Trophoblast cell (in vitro differentiated cells and primary cell): ENCODE measurements at regions not wholly inside any gene's neighbourhood (a gene's known extent, or its start where the extent isn't known, plus 50 kb on each side); places are given as distances from the start of the nearest gene placed in this dataset.

Source experiments
- DNase-seq, 2 donors: peaks; one replicate each; pipeline ENCODE4 v3.0.0-alpha.2; 2016
- H2AFZ ChIP-seq: 2 replicates; pipeline ENCODE4 v1.6.1; 2013; ENCODE audit warnings: low read length, moderate library complexity, mild to moderate bottlenecking; ENCODE audit not compliant: insufficient read depth, poor library complexity
- H2AK5ac ChIP-seq: 2 replicates; pipeline ENCODE4 v1.6.1; 2013; ENCODE audit warnings: mild to moderate bottlenecking, low read length
- H2BK120ac ChIP-seq: 2 replicates; pipeline ENCODE4 v1.6.1; 2013; ENCODE audit warnings: low read length, mild to moderate bottlenecking, moderate library complexity; ENCODE audit not compliant: insufficient read depth, poor library complexity
- H2BK12ac ChIP-seq: 2 replicates; pipeline ENCODE4 v1.6.1; 2013; ENCODE audit warnings: mild to moderate bottlenecking, low read length, moderate library complexity
- H2BK5ac ChIP-seq: 2 replicates; pipeline ENCODE4 v1.6.1; 2013; ENCODE audit warnings: low read length, low read depth, moderate library complexity, mild to moderate bottlenecking; ENCODE audit not compliant: poor library complexity
- H3K14ac ChIP-seq: 2 replicates; pipeline ENCODE4 v1.6.1; 2013; ENCODE audit warnings: mild to moderate bottlenecking, low read length
- H3K18ac ChIP-seq: 2 replicates; pipeline ENCODE4 v1.6.1; 2013; ENCODE audit warnings: mild to moderate bottlenecking, low read length
- H3K23ac ChIP-seq: 2 replicates; pipeline ENCODE4 v1.6.1; 2013; ENCODE audit warnings: low read length
- H3K27ac ChIP-seq: 2 replicates; pipeline ENCODE4 v1.5.1; 2013; ENCODE audit warnings: low read depth, mild to moderate bottlenecking, inconsistent platforms, low read length, moderate library complexity
- H3K27me3 ChIP-seq: 2 replicates; pipeline ENCODE4 v1.6.1; 2013; ENCODE audit warnings: inconsistent platforms, mild to moderate bottlenecking, low read length, moderate library complexity; ENCODE audit not compliant: insufficient read depth
- H3K36me3 ChIP-seq, 2 experiments: 1 replicate in 1 of 2; 2 replicates in 1 of 2; pipeline ENCODE4 v1.6.1; 2013; ENCODE audit warnings: low read length in 2 of 2, mild to moderate bottlenecking in 2 of 2, moderate library complexity in 1 of 2; ENCODE audit not compliant: insufficient read depth in 2 of 2, control insufficient read depth in 1 of 2
- H3K4ac ChIP-seq: 2 replicates; pipeline ENCODE4 v1.6.1; 2013; ENCODE audit warnings: low read depth, mild to moderate bottlenecking, low read length, moderate library complexity
- H3K4me1 ChIP-seq, 2 experiments: 1 replicate in 1 of 2; 2 replicates in 1 of 2; pipeline ENCODE4 v1.6.1; 2013; ENCODE audit warnings: low read length in 2 of 2, mild to moderate bottlenecking in 2 of 2, moderate library complexity in 1 of 2; ENCODE audit not compliant: insufficient read depth in 2 of 2, control insufficient read depth in 1 of 2
- H3K4me2 ChIP-seq: 2 replicates; pipeline ENCODE4 v1.6.1; 2013; ENCODE audit warnings: inconsistent platforms, mild to moderate bottlenecking, low read length, moderate library complexity
- H3K4me3 ChIP-seq: 2 replicates; pipeline ENCODE4 v1.5.1; 2013; ENCODE audit warnings: mild to moderate bottlenecking, low read depth, low read length, inconsistent platforms
- H3K79me1 ChIP-seq: one replicate; pipeline ENCODE4 v1.6.1; 2013; ENCODE audit warnings: low read length
- H3K79me2 ChIP-seq: 2 replicates; pipeline ENCODE4 v1.6.1; 2013; ENCODE audit warnings: low read length, mild to moderate bottlenecking; ENCODE audit not compliant: control insufficient read depth, insufficient read depth, poor library complexity
- H3K9ac ChIP-seq: 2 replicates; pipeline ENCODE4 v1.6.1; 2013; ENCODE audit warnings: mild to moderate bottlenecking, low read length
- H3K9me3 ChIP-seq: 2 replicates; pipeline ENCODE4 v1.6.1; 2013; ENCODE audit warnings: low read depth, mild to moderate bottlenecking, control low read depth, inconsistent platforms, low read length; ENCODE audit not compliant: insufficient read depth
- H4K12ac ChIP-seq: 2 replicates; pipeline ENCODE4 v1.6.1; 2013; ENCODE audit warnings: low read depth, mild to moderate bottlenecking, low read length, moderate library complexity
- H4K8ac ChIP-seq: 2 replicates; pipeline ENCODE4 v1.6.1; 2013; ENCODE audit warnings: low read depth, mild to moderate bottlenecking, low read length, moderate library complexity
- H4K91ac ChIP-seq: one replicate; pipeline ENCODE4 v1.6.1; 2013; ENCODE audit warnings: low read depth, mild to moderate bottlenecking, low read length, moderate library complexity
- whole genome bisulfite sequencing: extraction: QIAGEN DNeasy Blood & Tissue Kit; methylation state at CpG from one replicate; pipeline ENCODE4 v1.1.7; 2013; ENCODE audit warnings: missing lambda C conversion rate; ENCODE audit not compliant: insufficient read length, insufficient coverage; ENCODE audit errors: extremely low coverage; 5-methylcytosine and 5-hydroxymethylcytosine counted together

- no peaks in the 10 kb centered on the region for H3K36me3 ChIP-seq
- H4K91ac ChIP-seq: no peak overlapping the region
- H4K8ac ChIP-seq: no peak overlapping the region
- H3K9ac ChIP-seq: no peak overlapping the region
- H3K27me3 ChIP-seq: no peaks in the 10 kb centered on the region
- H4K12ac ChIP-seq: no peak overlapping the region
- H3K4me1 ChIP-seq: no peaks in the 10 kb centered on the region
- no peak overlapping the region for H2BK12ac ChIP-seq
- no peak overlapping the region for H3K4ac ChIP-seq
- H3K14ac ChIP-seq: no peak overlapping the region
- H3K4me3 ChIP-seq: no peak overlapping the region
- H3K18ac ChIP-seq: no peak overlapping the region
- H3K79me1 ChIP-seq: no peaks in the 10 kb centered on the region
- H3K23ac ChIP-seq: no peak overlapping the region
- no CpG with 5 or more reads among the region's 1 CpG for WGBS
- H3K9me3 ChIP-seq: no peaks in the 10 kb centered on the region
- H2BK120ac ChIP-seq: no peak overlapping the region
- no peak overlapping the region for H2BK5ac ChIP-seq
- no peak for DNase-seq
- no peak overlapping the region for H3K4me2 ChIP-seq
- no peak overlapping the region for H3K27ac ChIP-seq
- H2AK5ac ChIP-seq: no peak overlapping the region
- no peak overlapping the region for H2AFZ ChIP-seq
- H3K79me2 ChIP-seq: no peaks in the 10 kb centered on the region
These were observed 253.0 kb upstream of the TBX18 start for GRCh38 chr6:85017352-85017751.

DNA sequence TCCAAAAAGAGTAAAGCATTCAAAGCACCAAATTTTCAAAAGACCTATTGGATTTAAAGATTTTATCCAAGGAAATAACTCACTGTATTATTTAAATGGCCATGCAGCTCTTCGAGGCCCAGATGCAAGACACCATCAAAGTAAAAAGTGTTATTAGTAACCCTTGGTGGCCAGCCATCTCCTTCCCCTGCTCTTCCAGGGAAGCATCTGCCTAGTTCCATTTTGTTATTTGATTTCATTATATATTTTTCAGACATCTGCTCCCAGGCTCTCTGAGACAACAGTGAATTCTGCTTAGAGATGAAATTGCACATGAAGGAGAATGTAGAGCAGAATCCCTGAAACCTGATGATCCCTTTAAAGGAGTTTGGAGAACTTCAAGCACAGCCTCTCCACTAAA, 252.3 kb upstream of the TBX18 start:
- H4K8ac ChIP-seq: no peak overlapping the region
- no peak overlapping the region for H2BK120ac ChIP-seq
- H3K18ac ChIP-seq: no peak overlapping the region
- no peaks in the 10 kb centered on the region for H3K36me3 ChIP-seq
- no peak overlapping the region for H3K27ac ChIP-seq
- no CpG with 5 or more reads among the region's 1 CpG for WGBS
- no peak overlapping the region for H4K12ac ChIP-seq
- no peak overlapping the region for H3K4ac ChIP-seq
- no peak for DNase-seq
- H2BK5ac ChIP-seq: no peak overlapping the region
- no peak overlapping the region for H3K23ac ChIP-seq
- H2AK5ac ChIP-seq: no peak overlapping the region
- no peaks in the 10 kb centered on the region for H3K4me1 ChIP-seq
- no peak overlapping the region for H3K9ac ChIP-seq
- no peak overlapping the region for H4K91ac ChIP-seq
- no peak overlapping the region for H3K4me2 ChIP-seq
- H2AFZ ChIP-seq: no peak overlapping the region
- H2BK12ac ChIP-seq: no peak overlapping the region
- H3K9me3 ChIP-seq: no peaks in the 10 kb centered on the region
- H3K79me1 ChIP-seq: no peaks in the 10 kb centered on the region
- H3K27me3 ChIP-seq: no peaks in the 10 kb centered on the region
- no peaks in the 10 kb centered on the region for H3K79me2 ChIP-seq
- H3K14ac ChIP-seq: no peak overlapping the region
- H3K4me3 ChIP-seq: no peak overlapping the region

- Histone ChIP-seq H2AK5ac (no peak overlapping the region), H3K4me3 (no peak overlapping the region), H3K4me1 (no peaks in the 10 kb centered on the region), H3K79me1 (no peaks in the 10 kb centered on the region), H3K4ac (no peak overlapping the region), H3K27me3 (no peaks in the 10 kb centered on the region), H3K14ac (no peak overlapping the region), H3K4me2 (no peak overlapping the region), H3K36me3 (no peaks in the 10 kb centered on the region), H2BK12ac (no peak overlapping the region), H3K23ac (no peak overlapping the region), H3K27ac (no peak overlapping the region), H4K91ac (no peak overlapping the region), H3K18ac (no peak overlapping the region), H2AFZ (peak overlapping the region; percentile 86), H2BK5ac (no peak overlapping the region), H2BK120ac (no peak overlapping the region), H4K12ac (no peak overlapping the region), H4K8ac (peak overlapping the region; percentile 62), H3K9me3 (no peaks in the 10 kb centered on the region), H3K9ac (no peak overlapping the region), H3K79me2 (no peaks in the 10 kb centered on the region)
- peak; percentile 46 to 71 for DNase-seq
- no CpG with 5 or more reads among the region's 12 CpGs for WGBS
These were observed 251.1 kb upstream of the TBX18 start for GRCh38 chr6:85015396-85015990.

DNA sequence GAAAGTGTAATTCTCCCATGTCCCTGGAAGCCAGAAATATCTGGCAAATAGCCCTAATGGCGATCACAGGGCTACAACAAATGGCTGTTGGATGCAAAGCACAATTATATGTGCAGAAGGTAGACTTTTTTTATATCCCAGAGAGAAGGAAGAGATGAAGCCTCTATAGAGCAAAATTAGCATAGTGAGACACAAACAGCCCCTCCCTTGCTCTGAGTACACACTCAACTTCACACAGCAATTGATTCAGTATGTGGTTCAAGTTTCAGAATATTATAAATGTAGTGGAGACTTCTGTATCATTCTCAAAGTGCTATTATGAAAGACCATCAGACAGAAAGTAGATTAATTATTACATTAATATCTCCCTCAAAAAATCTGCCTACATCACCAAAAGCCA, 246.5 kb upstream of the TBX18 start:
- no peaks in the 10 kb centered on the region for H3K79me1 ChIP-seq
- H3K18ac ChIP-seq: no peak overlapping the region
- H3K27ac ChIP-seq: no peak overlapping the region
- H3K4me2 ChIP-seq: no peak overlapping the region
- no peak overlapping the region for H4K8ac ChIP-seq
- H3K4ac ChIP-seq: no peak overlapping the region
- DNase-seq: no peak
- H3K4me3 ChIP-seq: no peak overlapping the region
- no peak overlapping the region for H2AK5ac ChIP-seq
- no peak overlapping the region for H2BK12ac ChIP-seq
- H3K9ac ChIP-seq: no peak overlapping the region
- no peaks in the 10 kb centered on the region for H3K27me3 ChIP-seq
- H2BK5ac ChIP-seq: no peak overlapping the region
- H3K36me3 ChIP-seq: no peaks in the 10 kb centered on the region
- H3K4me1 ChIP-seq: no peaks in the 10 kb centered on the region
- no peak overlapping the region for H4K91ac ChIP-seq
- H2BK120ac ChIP-seq: no peak overlapping the region
- no peaks in the 10 kb centered on the region for H3K9me3 ChIP-seq
- no peak overlapping the region for H4K12ac ChIP-seq
- no peaks in the 10 kb centered on the region for H3K79me2 ChIP-seq
- no peak overlapping the region for H3K14ac ChIP-seq
- H2AFZ ChIP-seq: no peak overlapping the region
- WGBS: no CpG with 5 or more reads among the region's 1 CpG
- H3K23ac ChIP-seq: no peak overlapping the region
